IMR-90 (cell line): ENCODE measurements at regions not wholly inside any gene's neighbourhood (a gene's known extent, or its start where the extent isn't known, plus 50 kb on each side); places are given as distances from the start of the nearest gene placed in this dataset.

Experiments
- ATAC-seq: fragments of 200-7000 bp; cut with Tn5 transposase; 2 replicates; pipeline ENCODE4 v1.9.1; 2020; ENCODE audit warnings: low read depth, mild to moderate bottlenecking, moderate library complexity
- BruUV-seq: library from RNA; stranded (reverse); fragments of 400-500 nt; replicated peaks from 2 replicates; lab custom pipeline; 2021; lab: Mats Ljungman, UMichigan
- CTCF ChIA-PET: fragments of 300-600 bp; formaldehyde crosslinking; extraction: SDS; loops from one replicate; lab custom pipeline; 2021; ENCODE audit warnings: antibody characterized with exemption; lab: Yijun Ruan, JAX
- POLR2A ChIA-PET: fragments of 300-600 bp; sonication (Branson Sonifier 250); formaldehyde crosslinking; loops from one replicate; lab custom pipeline; 2022; ENCODE audit warnings: antibody characterized with exemption; ENCODE audit not compliant: unreplicated experiment; lab: Charles Lee
- DNase-seq: peaks from one replicate; pipeline ENCODE4 v3.0.0; 2013
- H2AFZ ChIP-seq: replicated peaks from 2 replicates; pipeline ENCODE3; 2013; ENCODE audit warnings: low read length, mild to moderate bottlenecking; ENCODE audit not compliant: poor library complexity
- H2AK5ac ChIP-seq: 2 replicates; pipeline ENCODE4 v1.6.1; 2013; ENCODE audit warnings: low read depth, low read length, inconsistent platforms
- H2AK9ac ChIP-seq: replicated peaks from 2 replicates; pipeline ENCODE3; 2013; ENCODE audit warnings: mild to moderate bottlenecking, low read depth, low read length, moderate library complexity; ENCODE audit not compliant: poor library complexity
- H2BK120ac ChIP-seq: 2 replicates; pipeline ENCODE4 v1.6.1; 2013; ENCODE audit warnings: low read depth, low read length, inconsistent platforms
- H2BK15ac ChIP-seq: 3 replicates; pipeline ENCODE4 v1.6.1; 2013; ENCODE audit warnings: low read depth, low read length, inconsistent platforms
- H2BK20ac ChIP-seq: 2 replicates; pipeline ENCODE4 v1.6.1; 2013; ENCODE audit warnings: low read depth, mild to moderate bottlenecking, inconsistent platforms, low read length, moderate library complexity
- H2BK5ac ChIP-seq: 2 replicates; pipeline ENCODE4 v1.6.1; 2013; ENCODE audit warnings: mild to moderate bottlenecking, low read depth, low read length, inconsistent platforms; ENCODE audit not compliant: poor library complexity, severe bottlenecking
- H3K14ac ChIP-seq: replicated peaks from 2 replicates; pipeline ENCODE4 v1.6.1; 2013; ENCODE audit warnings: low read depth, low read length, inconsistent platforms
- H3K18ac ChIP-seq: 2 replicates; pipeline ENCODE4 v1.6.1; 2013; ENCODE audit warnings: low read depth, low read length, control low read depth
- H3K23ac ChIP-seq: 2 replicates; pipeline ENCODE4 v1.6.1; 2013; ENCODE audit warnings: low read depth, low read length, inconsistent platforms
- H3K27ac ChIP-seq: 2 replicates; pipeline ENCODE4 v1.5.1; 2013; ENCODE audit warnings: mild to moderate bottlenecking, control low read depth, low read length; ENCODE audit not compliant: insufficient read depth
- H3K27me3 ChIP-seq: 2 replicates; pipeline ENCODE4 v1.6.1; 2013; ENCODE audit warnings: low read length; ENCODE audit not compliant: control insufficient read depth, insufficient read depth
- H3K36me3 ChIP-seq: 2 replicates; pipeline ENCODE4 v1.6.1; 2013; ENCODE audit warnings: low read length, mixed read lengths; ENCODE audit not compliant: control insufficient read depth, insufficient read depth
- H3K4ac ChIP-seq: 2 replicates; pipeline ENCODE4 v1.6.1; 2013; ENCODE audit warnings: low read depth, low read length, inconsistent platforms
- H3K4me1 ChIP-seq: 2 replicates; pipeline ENCODE4 v1.6.1; 2013; ENCODE audit warnings: low read length, mixed read lengths; ENCODE audit not compliant: control insufficient read depth, insufficient read depth
- H3K4me2 ChIP-seq: 2 replicates; pipeline ENCODE4 v1.6.1; 2013; ENCODE audit warnings: low read depth, mild to moderate bottlenecking, control low read depth, low read length, moderate library complexity
- H3K4me3 ChIP-seq: 2 replicates; pipeline ENCODE4 v1.5.1; 2013; ENCODE audit warnings: low read depth, mild to moderate bottlenecking, control low read depth, low read length, moderate library complexity; ENCODE audit not compliant: insufficient read depth
- H3K56ac ChIP-seq: 2 replicates; pipeline ENCODE4 v1.6.1; 2013; ENCODE audit warnings: low read length, inconsistent platforms; ENCODE audit not compliant: insufficient read depth; ENCODE audit errors: extremely low read depth
- H3K79me1 ChIP-seq, 2 experiments: 2 replicates each; pipeline ENCODE4 v1.6.1; 2013; ENCODE audit warnings: low read length in 2 of 2, inconsistent platforms in 1 of 2, low read depth in 1 of 2
- H3K9ac ChIP-seq: 2 replicates; pipeline ENCODE4 v1.6.1; 2013; ENCODE audit warnings: low read depth, low read length, control low read depth
- H3K9me1 ChIP-seq: 2 replicates; pipeline ENCODE4 v1.6.1; 2013; ENCODE audit warnings: low read length, inconsistent platforms; ENCODE audit not compliant: insufficient read depth
- H3K9me3 ChIP-seq: 2 replicates; pipeline ENCODE4 v1.6.1; 2013; ENCODE audit warnings: low read length; ENCODE audit not compliant: control insufficient read depth, insufficient read depth
- H4K20me1 ChIP-seq: 2 replicates; pipeline ENCODE4 v1.6.1; 2013; ENCODE audit warnings: low read length, inconsistent platforms; ENCODE audit not compliant: insufficient read depth
- H4K5ac ChIP-seq: 2 replicates; pipeline ENCODE4 v1.6.1; 2013; ENCODE audit warnings: mild to moderate bottlenecking, low read depth, low read length, control low read depth
- H4K8ac ChIP-seq, 2 experiments: 2 replicates each; pipeline ENCODE4 v1.6.1; 2013; ENCODE audit warnings: low read depth in 2 of 2, low read length in 2 of 2, control low read depth in 1 of 2, inconsistent platforms in 1 of 2
- H4K91ac ChIP-seq: 2 replicates; pipeline ENCODE4 v1.6.1; 2013; ENCODE audit warnings: low read depth, low read length, inconsistent platforms; ENCODE audit not compliant: insufficient read depth
- BHLHE40 ChIP-seq: fragments of 150-350 bp; IDR thresholded peaks from 2 replicates; pipeline ENCODE4 v1.6.1; 2016; ENCODE audit warnings: mild to moderate bottlenecking, low read depth, low read length
- CEBPB ChIP-seq: IDR thresholded peaks from 2 replicates; pipeline ENCODE4 v1.6.1; 2012; ENCODE audit warnings: low read depth, low read length, improper control_type of control experiment
- CHD1 ChIP-seq: IDR thresholded peaks from 2 replicates; pipeline ENCODE4 v1.6.1; 2012; ENCODE audit warnings: low read depth, low read length, improper control_type of control experiment
- FOS ChIP-seq: fragments of 150-350 bp; IDR thresholded peaks from 2 replicates; pipeline ENCODE4 v1.6.1; 2016; ENCODE audit warnings: low read depth, low read length
- MAFK ChIP-seq: IDR thresholded peaks from 2 replicates; pipeline ENCODE4 v1.6.1; 2012; ENCODE audit warnings: low read depth, low read length, improper control_type of control experiment
- MAZ ChIP-seq: IDR thresholded peaks from 2 replicates; pipeline ENCODE4 v1.6.1; 2012; ENCODE audit warnings: low read depth, mild to moderate bottlenecking, low read length, improper control_type of control experiment, moderate library complexity, borderline replicate concordance
- MXI1 ChIP-seq: IDR thresholded peaks from 2 replicates; pipeline ENCODE4 v1.6.1; 2012; ENCODE audit warnings: low read depth, mild to moderate bottlenecking, low read length, moderate library complexity, borderline replicate concordance
- NFE2L2 ChIP-seq: fragments of 150-350 bp; IDR thresholded peaks from 2 replicates; pipeline ENCODE4 v1.6.1; 2016; ENCODE audit warnings: low read depth, mild to moderate bottlenecking, low read length
- POLR2A ChIP-seq: IDR thresholded peaks from 2 replicates; pipeline ENCODE4 v1.6.1; 2012; ENCODE audit warnings: mild to moderate bottlenecking, low read depth, low read length
- RAD21 ChIP-seq: IDR thresholded peaks from 2 replicates; pipeline ENCODE4 v1.6.1; 2012; ENCODE audit warnings: low read length, improper control_type of control experiment
- RCOR1 ChIP-seq: IDR thresholded peaks from 2 replicates; pipeline ENCODE4 v1.6.1; 2012; ENCODE audit warnings: mild to moderate bottlenecking, low read length, improper control_type of control experiment; ENCODE audit not compliant: insufficient replicate concordance
- RFX5 ChIP-seq: IDR thresholded peaks from 2 replicates; pipeline ENCODE4 v1.8.0; 2012; ENCODE audit warnings: low read depth, mild to moderate bottlenecking, low read length, moderate library complexity
- SMC3 ChIP-seq: fragments of 150-350 bp; IDR thresholded peaks from 2 replicates; pipeline ENCODE4 v1.6.1; 2016; ENCODE audit warnings: low read depth, mild to moderate bottlenecking, antibody characterized with exemption, low read length, moderate library complexity
- WGBS, 2 experiments: methylation state at CpG; one replicate each; pipeline versions ENCODE4 v1.1.5 to v1.1.7; 2013; ENCODE audit warnings: missing lambda C conversion rate in 2 of 2; ENCODE audit not compliant: insufficient read length in 1 of 2; ENCODE audit errors: extremely low coverage in 2 of 2; 5-methylcytosine and 5-hydroxymethylcytosine counted together
- dilution Hi-C: fragments of 300-500 bp; cut with HindIII; formaldehyde crosslinking; loops from one replicate; pipeline ENCODE4 v1.14.3; 2018; ENCODE audit warnings: low sequenced_read_pairs; ENCODE audit not compliant: unreplicated experiment
- in situ Hi-C: fragments of 300-500 bp; cut with MboI; formaldehyde crosslinking; loops from 3 replicates; pipeline ENCODE4 v1.14.3; 2019; ENCODE audit warnings: low sequenced_read_pairs, inconsistent platforms, mixed read lengths
- intact Hi-C: fragments of 100-400 bp; cut with micrococcal nuclease; formaldehyde crosslinking; loops from 2 replicates; pipeline ENCODE4 v1.10.0; 2022
- TF ChIP-seq, protein P1 (sequence below): fragments of 150-350 bp; IDR thresholded peaks from 2 replicates; pipeline ENCODE4 v1.6.1; 2016; ENCODE audit warnings: low read depth, mild to moderate bottlenecking, low read length, moderate library complexity, borderline replicate concordance
- TF ChIP-seq, protein P2 (sequence below): fragments of 150-350 bp; IDR thresholded peaks from 2 replicates; pipeline ENCODE4 v1.6.1; 2017; ENCODE audit warnings: mild to moderate bottlenecking, antibody characterized with exemption, low read length, low read depth
- TF ChIP-seq, protein P3 (sequence below): conservative IDR thresholded peaks from 2 replicates; pipeline ENCODE4 v1.5.1; 2012; ENCODE audit warnings: mild to moderate bottlenecking, low read depth, low read length, improper control_type of control experiment

DNA sequence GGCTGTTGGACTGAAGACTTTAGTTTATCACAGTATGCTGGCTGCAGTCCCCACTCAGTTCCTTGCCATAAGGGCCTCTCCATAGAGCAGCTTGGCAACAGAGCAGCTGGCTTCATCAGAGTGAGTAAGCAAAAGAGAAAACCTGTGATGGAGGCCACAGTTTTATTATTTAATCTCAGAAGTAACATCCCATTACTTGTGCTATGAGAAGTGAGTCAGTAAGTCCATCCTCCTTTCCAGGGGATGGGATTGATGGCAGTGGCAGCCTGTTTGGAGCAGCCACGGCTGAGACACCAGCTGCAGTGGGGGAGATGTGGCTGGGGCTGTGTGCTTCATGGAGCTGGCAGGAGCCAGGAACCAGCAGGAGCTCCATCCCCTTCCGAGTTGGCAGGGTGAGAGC, 138.5 kb upstream of the SRRM4 start:
- H2AFZ ChIP-seq: no peak overlapping the region
- H3K9me1 ChIP-seq: no peaks in the 10 kb centered on the region
- no peaks in the 10 kb centered on the region for H4K20me1 ChIP-seq
- in situ Hi-C loops: no loop called here
- H4K5ac ChIP-seq: no peak overlapping the region
- no peak overlapping the region for H4K8ac ChIP-seq
- CTCF ChIA-PET: no interaction called here
- H3K4me3 ChIP-seq: no peak overlapping the region
- H3K36me3 ChIP-seq: no peaks in the 10 kb centered on the region
- no peak overlapping the region for H2BK20ac ChIP-seq
- no peak overlapping the region for H2BK15ac ChIP-seq
- H4K91ac ChIP-seq: no peak overlapping the region
- no peak overlapping the region for H3K18ac ChIP-seq
- no peak overlapping the region for H3K56ac ChIP-seq
- H2BK5ac ChIP-seq: no peak overlapping the region
- no peaks in the 10 kb centered on the region for H3K4me1 ChIP-seq
- H3K9me3 ChIP-seq: peaks cover 21% of the 10 kb centered on the region
- dilution Hi-C loops: no loop called here
- BruUV-seq: no TSS peak
- TF ChIP-seq MXI1 (no peak), CHD1 (no peak), RAD21 (no peak), SMC3 (no peak), MAFK (no peak), CEBPB (no peak), RCOR1 (no peak), BHLHE40 (no peak), NFE2L2 (no peak), POLR2A (no peak), MAZ (no peak), RFX5 (no peak), FOS (no peak)
- TF ChIP-seq, protein P1, sequence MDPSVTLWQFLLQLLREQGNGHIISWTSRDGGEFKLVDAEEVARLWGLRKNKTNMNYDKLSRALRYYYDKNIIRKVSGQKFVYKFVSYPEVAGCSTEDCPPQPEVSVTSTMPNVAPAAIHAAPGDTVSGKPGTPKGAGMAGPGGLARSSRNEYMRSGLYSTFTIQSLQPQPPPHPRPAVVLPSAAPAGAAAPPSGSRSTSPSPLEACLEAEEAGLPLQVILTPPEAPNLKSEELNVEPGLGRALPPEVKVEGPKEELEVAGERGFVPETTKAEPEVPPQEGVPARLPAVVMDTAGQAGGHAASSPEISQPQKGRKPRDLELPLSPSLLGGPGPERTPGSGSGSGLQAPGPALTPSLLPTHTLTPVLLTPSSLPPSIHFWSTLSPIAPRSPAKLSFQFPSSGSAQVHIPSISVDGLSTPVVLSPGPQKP: no peak
- TF ChIP-seq, protein P2, sequence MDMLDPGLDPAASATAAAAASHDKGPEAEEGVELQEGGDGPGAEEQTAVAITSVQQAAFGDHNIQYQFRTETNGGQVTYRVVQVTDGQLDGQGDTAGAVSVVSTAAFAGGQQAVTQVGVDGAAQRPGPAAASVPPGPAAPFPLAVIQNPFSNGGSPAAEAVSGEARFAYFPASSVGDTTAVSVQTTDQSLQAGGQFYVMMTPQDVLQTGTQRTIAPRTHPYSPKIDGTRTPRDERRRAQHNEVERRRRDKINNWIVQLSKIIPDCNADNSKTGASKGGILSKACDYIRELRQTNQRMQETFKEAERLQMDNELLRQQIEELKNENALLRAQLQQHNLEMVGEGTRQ: no peak
- TF ChIP-seq, protein P3, sequence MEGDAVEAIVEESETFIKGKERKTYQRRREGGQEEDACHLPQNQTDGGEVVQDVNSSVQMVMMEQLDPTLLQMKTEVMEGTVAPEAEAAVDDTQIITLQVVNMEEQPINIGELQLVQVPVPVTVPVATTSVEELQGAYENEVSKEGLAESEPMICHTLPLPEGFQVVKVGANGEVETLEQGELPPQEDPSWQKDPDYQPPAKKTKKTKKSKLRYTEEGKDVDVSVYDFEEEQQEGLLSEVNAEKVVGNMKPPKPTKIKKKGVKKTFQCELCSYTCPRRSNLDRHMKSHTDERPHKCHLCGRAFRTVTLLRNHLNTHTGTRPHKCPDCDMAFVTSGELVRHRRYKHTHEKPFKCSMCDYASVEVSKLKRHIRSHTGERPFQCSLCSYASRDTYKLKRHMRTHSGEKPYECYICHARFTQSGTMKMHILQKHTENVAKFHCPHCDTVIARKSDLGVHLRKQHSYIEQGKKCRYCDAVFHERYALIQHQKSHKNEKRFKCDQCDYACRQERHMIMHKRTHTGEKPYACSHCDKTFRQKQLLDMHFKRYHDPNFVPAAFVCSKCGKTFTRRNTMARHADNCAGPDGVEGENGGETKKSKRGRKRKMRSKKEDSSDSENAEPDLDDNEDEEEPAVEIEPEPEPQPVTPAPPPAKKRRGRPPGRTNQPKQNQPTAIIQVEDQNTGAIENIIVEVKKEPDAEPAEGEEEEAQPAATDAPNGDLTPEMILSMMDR: no peak
- H3K23ac ChIP-seq: no peak overlapping the region
- no peak overlapping the region for H3K14ac ChIP-seq
- H3K4ac ChIP-seq: no peak overlapping the region
- H2BK120ac ChIP-seq: no peak overlapping the region
- no peak for ATAC-seq
- no peaks in the 10 kb centered on the region for H3K27me3 ChIP-seq
- H2AK9ac ChIP-seq: no peak overlapping the region
- intact Hi-C loops: no loop called here
- no peak overlapping the region for H3K4me2 ChIP-seq
- no peak overlapping the region for H2AK5ac ChIP-seq
- DNase-seq: no peak
- H3K27ac ChIP-seq: no peak overlapping the region
- no peaks in the 10 kb centered on the region for H3K79me1 ChIP-seq
- WGBS, 2 experiments: no CpG with 5 or more reads among the region's 2 CpGs
- POLR2A ChIA-PET: no interaction called here
- H3K9ac ChIP-seq: no peak overlapping the region
